ENCODE measurements at regions not wholly inside any gene's neighbourhood (a gene's known extent, or its start where the extent isn't known, plus 50 kb on each side); places are given as distances from the start of the nearest gene placed in this dataset.

GRCh38 chr14:30016002-30016401 is 88.4 kb upstream of the PRKD1 start:
- no peak for TF ChIP-seq CTCF (IDR thresholded peaks at IDR 0.05)
- no peak for TF ChIP-seq POLR2A (IDR thresholded peaks at IDR 0.05)
